PC-3 (cell line): ENCODE measurements at regions not wholly inside any gene's neighbourhood (a gene's known extent, or its start where the extent isn't known, plus 50 kb on each side); places are given as distances from the start of the nearest gene placed in this dataset.

ENCODE experiments used
- ATAC-seq: fragments of 200-7000 bp; cut with Tn5 transposase; 2 replicates; pipeline ENCODE4 v1.9.1; 2020; ENCODE audit warnings: mild to moderate bottlenecking, moderate library complexity
- BruUV-seq: library from RNA; stranded (reverse); fragments of 400-500 nt; replicated peaks from 2 replicates; lab custom pipeline; 2021; lab: Mats Ljungman, UMichigan
- CTCF ChIA-PET: fragments of 300-600 bp; sonication (Branson Sonifier 250); formaldehyde crosslinking; loops from one replicate; lab custom pipeline; 2022; ENCODE audit warnings: antibody characterized with exemption; lab: Charles Lee
- POLR2A ChIA-PET: fragments of 300-600 bp; sonication (Branson Sonifier 250); formaldehyde crosslinking; loops from one replicate; lab custom pipeline; 2022; ENCODE audit warnings: antibody characterized with exemption; ENCODE audit not compliant: unreplicated experiment; lab: Charles Lee
- DNase-seq: peaks from one replicate; pipeline ENCODE4 v3.0.0-alpha.2; 2015
- H2AFZ ChIP-seq: fragments of 300-600 bp; sonication (generic); 2 replicates; pipeline ENCODE4 v1.6.0; 2016; ENCODE audit warnings: antibody characterized with exemption, low read length
- H3F3A ChIP-seq: fragments of 300-600 bp; sonication (generic); one replicate; pipeline ENCODE4 v1.6.0; 2017; ENCODE audit warnings: antibody characterized with exemption, low read length, control low read depth, mild to moderate bottlenecking; ENCODE audit not compliant: unreplicated experiment
- H3K27ac ChIP-seq: fragments of 300-600 bp; sonication (generic); 2 replicates; pipeline ENCODE4 v1.5.1; 2016; ENCODE audit warnings: mild to moderate bottlenecking, low read length
- H3K27me3 ChIP-seq: fragments of 300-600 bp; sonication (generic); 2 replicates; pipeline ENCODE4 v1.6.1; 2016; ENCODE audit warnings: low read length, mixed read lengths
- H3K36me3 ChIP-seq: fragments of 300-600 bp; sonication (generic); 2 replicates; pipeline ENCODE4 v1.6.1; 2016; ENCODE audit warnings: low read depth, mixed run types, low read length, mixed read lengths
- H3K4me1 ChIP-seq: fragments of 300-600 bp; sonication (generic); 2 replicates; pipeline ENCODE4 v1.5.1; 2016; ENCODE audit warnings: low read length; ENCODE audit not compliant: insufficient read depth
- H3K4me2 ChIP-seq: fragments of 300-600 bp; sonication (generic); 2 replicates; pipeline ENCODE4 v1.6.0; 2016; ENCODE audit warnings: low read length
- H3K4me3 ChIP-seq: fragments of 300-600 bp; sonication (generic); 2 replicates; pipeline ENCODE4 v1.5.1; 2016; ENCODE audit warnings: mild to moderate bottlenecking, low read length, mixed read lengths
- H3K79me2 ChIP-seq: fragments of 300-600 bp; sonication (generic); 2 replicates; pipeline ENCODE4 v1.6.1; 2017; ENCODE audit warnings: low read length, mixed read lengths
- H3K9ac ChIP-seq: fragments of 300-600 bp; sonication (generic); 2 replicates; pipeline ENCODE4 v1.6.0; 2016; ENCODE audit warnings: mild to moderate bottlenecking, low read length
- H3K9me2 ChIP-seq: fragments of 300-600 bp; sonication (generic); replicated peaks from 2 replicates; pipeline ENCODE4 v1.6.1; 2016; ENCODE audit warnings: mixed run types, low read length, mixed read lengths
- H3K9me3 ChIP-seq: fragments of 300-600 bp; sonication (generic); 2 replicates; pipeline ENCODE4 v1.6.1; 2016; ENCODE audit warnings: low read length, mixed read lengths
- H4K20me1 ChIP-seq: fragments of 300-600 bp; sonication (generic); 2 replicates; pipeline ENCODE4 v1.6.1; 2016; ENCODE audit warnings: low read length, mixed read lengths
- EZH2 ChIP-seq: fragments of 300-600 bp; sonication (generic); IDR thresholded peaks from one replicate; pipeline ENCODE4 v1.6.1; 2017; ENCODE audit warnings: antibody characterized with exemption, mild to moderate bottlenecking, low read length; ENCODE audit not compliant: unreplicated experiment
- EZH2phosphoT487 ChIP-seq: fragments of 300-600 bp; sonication (generic); IDR thresholded peaks from 2 replicates; pipeline ENCODE4 v1.6.1; 2018; ENCODE audit warnings: mild to moderate bottlenecking, antibody characterized with exemption, low read length, borderline replicate concordance
- intact Hi-C: fragments of 100-400 bp; cut with micrococcal nuclease; formaldehyde crosslinking; loops from 2 replicates; pipeline ENCODE4 v1.9.0; 2023
- TF ChIP-seq, protein P1 (sequence below): fragments of 300-600 bp; sonication (generic); conservative IDR thresholded peaks from 2 replicates; pipeline ENCODE4 v1.5.1; 2017; ENCODE audit warnings: antibody characterized with exemption, low read depth, mild to moderate bottlenecking, low read length

DNA sequence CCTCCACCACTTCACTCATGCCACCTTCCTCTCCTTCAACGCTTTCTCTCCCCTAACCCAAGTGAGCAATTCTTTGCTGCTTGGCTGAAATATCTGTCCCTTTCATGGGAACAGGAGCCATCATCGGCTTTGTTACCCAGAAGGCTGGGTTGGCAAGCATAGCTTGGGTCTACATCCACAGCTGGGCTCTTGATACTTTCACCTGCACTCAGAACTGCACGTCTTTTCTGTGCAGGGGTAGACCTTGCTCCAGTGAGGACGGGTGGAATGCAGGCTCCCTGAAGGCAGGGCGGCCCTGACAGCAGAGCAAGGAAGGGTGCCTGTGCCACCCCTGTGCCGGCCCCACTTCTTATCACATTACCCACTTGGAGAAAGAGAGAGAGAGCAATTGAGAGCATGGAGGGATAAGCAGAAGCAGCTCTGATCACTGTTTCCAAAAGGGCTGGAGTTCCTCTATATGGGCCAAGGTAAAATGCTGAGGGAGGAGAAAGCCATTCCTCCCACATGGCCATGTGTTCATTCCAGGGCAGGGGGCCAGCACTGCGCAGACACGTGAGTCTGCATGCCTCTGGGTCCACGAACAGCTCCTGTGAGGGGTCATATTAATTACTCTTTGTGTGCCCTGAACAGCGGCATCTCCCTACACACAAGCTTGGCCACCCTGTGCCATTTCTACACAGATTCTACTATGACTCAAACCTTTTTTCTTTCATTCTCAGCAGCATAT is 181.8 kb downstream of the BUD13 start:
- intact Hi-C loops = no loop called here

DNA sequence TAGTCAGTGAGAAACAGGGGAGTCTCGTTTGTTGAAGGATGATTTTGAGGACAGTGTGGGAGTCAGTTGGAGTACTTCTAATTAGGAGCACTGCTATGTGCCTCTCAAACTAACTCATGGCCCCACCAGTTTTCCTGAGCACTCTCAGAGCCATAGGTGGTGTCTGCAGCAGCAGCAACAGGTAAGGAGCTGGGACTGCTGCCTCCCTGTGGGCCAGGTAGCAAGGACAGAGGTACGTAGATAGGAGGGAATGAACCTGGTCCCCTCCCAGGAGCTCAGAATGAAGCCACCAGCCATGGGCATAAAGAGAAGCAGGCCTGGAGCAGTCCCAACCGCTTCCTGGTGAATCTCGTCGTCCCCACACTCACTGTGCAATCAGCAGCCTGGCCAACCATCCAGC is 183.4 kb downstream of the BUD13 start:
- no peaks in the 10 kb centered on the region for H3K79me2 ChIP-seq
- H3K36me3 ChIP-seq = no peaks in the 10 kb centered on the region
- intact Hi-C loops = no loop called here
- H4K20me1 ChIP-seq = no peaks in the 10 kb centered on the region
- H3K4me2 ChIP-seq = no peak overlapping the region
- H3K27me3 ChIP-seq = peaks cover 64% of the 10 kb centered on the region
- no peak overlapping the region for H3K9ac ChIP-seq
- no peaks in the 10 kb centered on the region for H3K9me2 ChIP-seq
- BruUV-seq = no TSS peak
- H3K4me3 ChIP-seq = no peak overlapping the region
- H3K9me3 ChIP-seq = no peaks in the 10 kb centered on the region
- ChIA-PET POLR2A (no interaction called here), CTCF (no interaction called here)
- ATAC-seq (no peak), DNase-seq (no peak)
- H3F3A ChIP-seq = no peaks in the 10 kb centered on the region
- no peak for TF ChIP-seq EZH2phosphoT487
- TF ChIP-seq EZH2 = no peak
- TF ChIP-seq, protein P1, sequence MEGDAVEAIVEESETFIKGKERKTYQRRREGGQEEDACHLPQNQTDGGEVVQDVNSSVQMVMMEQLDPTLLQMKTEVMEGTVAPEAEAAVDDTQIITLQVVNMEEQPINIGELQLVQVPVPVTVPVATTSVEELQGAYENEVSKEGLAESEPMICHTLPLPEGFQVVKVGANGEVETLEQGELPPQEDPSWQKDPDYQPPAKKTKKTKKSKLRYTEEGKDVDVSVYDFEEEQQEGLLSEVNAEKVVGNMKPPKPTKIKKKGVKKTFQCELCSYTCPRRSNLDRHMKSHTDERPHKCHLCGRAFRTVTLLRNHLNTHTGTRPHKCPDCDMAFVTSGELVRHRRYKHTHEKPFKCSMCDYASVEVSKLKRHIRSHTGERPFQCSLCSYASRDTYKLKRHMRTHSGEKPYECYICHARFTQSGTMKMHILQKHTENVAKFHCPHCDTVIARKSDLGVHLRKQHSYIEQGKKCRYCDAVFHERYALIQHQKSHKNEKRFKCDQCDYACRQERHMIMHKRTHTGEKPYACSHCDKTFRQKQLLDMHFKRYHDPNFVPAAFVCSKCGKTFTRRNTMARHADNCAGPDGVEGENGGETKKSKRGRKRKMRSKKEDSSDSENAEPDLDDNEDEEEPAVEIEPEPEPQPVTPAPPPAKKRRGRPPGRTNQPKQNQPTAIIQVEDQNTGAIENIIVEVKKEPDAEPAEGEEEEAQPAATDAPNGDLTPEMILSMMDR = no peak
- H3K4me1 ChIP-seq = no peaks in the 10 kb centered on the region
- no peak overlapping the region for H3K27ac ChIP-seq
- no peak overlapping the region for H2AFZ ChIP-seq

More for the DNA sequence above, 181.8 kb downstream of the BUD13 start:
- no peaks in the 10 kb centered on the region for H4K20me1 ChIP-seq
- no peak overlapping the region for H3K27ac ChIP-seq
- no TSS peak for BruUV-seq
- no peak overlapping the region for H2AFZ ChIP-seq
- H3K4me1 ChIP-seq = no peaks in the 10 kb centered on the region
- no peaks in the 10 kb centered on the region for H3K79me2 ChIP-seq
- peaks cover 64% of the 10 kb centered on the region for H3K27me3 ChIP-seq
- POLR2A ChIA-PET = no interaction called here
- no peak overlapping the region for H3K4me3 ChIP-seq
- ATAC-seq = no peak
- H3K9ac ChIP-seq = no peak overlapping the region
- no peaks in the 10 kb centered on the region for H3K36me3 ChIP-seq
- no peaks in the 10 kb centered on the region for H3K9me2 ChIP-seq
- CTCF ChIA-PET = no interaction called here
- H3K4me2 ChIP-seq = no peak overlapping the region
- H3K9me3 ChIP-seq = no peaks in the 10 kb centered on the region
- no peak for DNase-seq
- H3F3A ChIP-seq = no peaks in the 10 kb centered on the region
- TF ChIP-seq EZH2phosphoT487 = no peak
- TF ChIP-seq EZH2 = no peak
- TF ChIP-seq, protein P1 = no peak

DNA sequence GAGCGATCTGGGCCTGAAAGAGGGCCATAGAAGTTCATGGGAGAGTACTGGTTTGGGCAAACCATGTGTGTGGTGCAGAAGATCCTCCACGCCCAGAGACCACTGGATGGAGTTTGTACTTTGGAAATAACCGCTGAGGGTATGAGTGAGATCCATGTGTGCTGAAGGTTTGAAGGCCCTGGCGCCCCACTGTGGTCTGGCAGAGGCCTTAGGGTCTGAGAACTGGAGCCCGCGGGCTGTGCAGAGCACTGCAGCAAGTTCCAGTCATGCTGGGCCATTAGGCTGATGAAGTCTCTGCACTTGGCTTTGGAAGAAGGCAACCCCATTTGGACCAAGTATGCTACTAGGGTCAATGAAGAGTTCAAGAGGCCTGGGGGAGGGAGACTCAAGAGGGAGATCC is 186.4 kb downstream of the BUD13 start:
- no peak for TF ChIP-seq EZH2
- no peak for TF ChIP-seq EZH2phosphoT487
- TF ChIP-seq, protein P1 = no peak
- no TSS peak for BruUV-seq
- no peak overlapping the region for H2AFZ ChIP-seq
- H3K9me2 ChIP-seq = no peaks in the 10 kb centered on the region
- intact Hi-C loops = no loop called here
- H3K79me2 ChIP-seq = no peaks in the 10 kb centered on the region
- no peaks in the 10 kb centered on the region for H3F3A ChIP-seq
- no peaks in the 10 kb centered on the region for H3K9me3 ChIP-seq
- ChIA-PET POLR2A (no interaction called here), CTCF (no interaction called here)
- DNase-seq (no peak), ATAC-seq (no peak)
- H4K20me1 ChIP-seq = no peaks in the 10 kb centered on the region
- no peak overlapping the region for H3K4me3 ChIP-seq
- H3K27me3 ChIP-seq = peaks cover 64% of the 10 kb centered on the region
- H3K27ac ChIP-seq = no peak overlapping the region
- H3K9ac ChIP-seq = no peak overlapping the region
- H3K36me3 ChIP-seq = no peaks in the 10 kb centered on the region
- no peak overlapping the region for H3K4me2 ChIP-seq
- no peaks in the 10 kb centered on the region for H3K4me1 ChIP-seq
